ENCODE measurements at regions not wholly inside any gene's neighbourhood (a gene's known extent, or its start where the extent isn't known, plus 50 kb on each side); places are given as distances from the start of the nearest gene placed in this dataset.

GRCh38 chr10:84789026-84789425, 460.6 kb downstream of the CCSER2 start:
- in situ Hi-C loops (cut with MboI; ENCODE audit: low sequenced_read_pairs in 4 of 4): no loop called here
- Histone ChIP-seq H3K27me3 (no peaks in the 10 kb centered on the region), H3K4me3 (no peak overlapping the region), H3K4me1 (no peaks in the 10 kb centered on the region), H3K27ac (no peak overlapping the region), H3K36me3 (no peaks in the 10 kb centered on the region), H3K9me3 (no peaks in the 10 kb centered on the region)
- TF ChIP-seq, protein P1, sequence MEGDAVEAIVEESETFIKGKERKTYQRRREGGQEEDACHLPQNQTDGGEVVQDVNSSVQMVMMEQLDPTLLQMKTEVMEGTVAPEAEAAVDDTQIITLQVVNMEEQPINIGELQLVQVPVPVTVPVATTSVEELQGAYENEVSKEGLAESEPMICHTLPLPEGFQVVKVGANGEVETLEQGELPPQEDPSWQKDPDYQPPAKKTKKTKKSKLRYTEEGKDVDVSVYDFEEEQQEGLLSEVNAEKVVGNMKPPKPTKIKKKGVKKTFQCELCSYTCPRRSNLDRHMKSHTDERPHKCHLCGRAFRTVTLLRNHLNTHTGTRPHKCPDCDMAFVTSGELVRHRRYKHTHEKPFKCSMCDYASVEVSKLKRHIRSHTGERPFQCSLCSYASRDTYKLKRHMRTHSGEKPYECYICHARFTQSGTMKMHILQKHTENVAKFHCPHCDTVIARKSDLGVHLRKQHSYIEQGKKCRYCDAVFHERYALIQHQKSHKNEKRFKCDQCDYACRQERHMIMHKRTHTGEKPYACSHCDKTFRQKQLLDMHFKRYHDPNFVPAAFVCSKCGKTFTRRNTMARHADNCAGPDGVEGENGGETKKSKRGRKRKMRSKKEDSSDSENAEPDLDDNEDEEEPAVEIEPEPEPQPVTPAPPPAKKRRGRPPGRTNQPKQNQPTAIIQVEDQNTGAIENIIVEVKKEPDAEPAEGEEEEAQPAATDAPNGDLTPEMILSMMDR (IDR thresholded peaks at IDR 0.05 in 4 of 5, conservative IDR thresholded peaks at IDR 0.05 in 1 of 5): no peak
- TF ChIP-seq POLR2A (IDR thresholded peaks at IDR 0.05): no peak
- intact Hi-C loops (cut with DNase I; ENCODE audit: low total_unique reads): no loop called here
- DNase-seq (no peak), ATAC-seq (no peak)

DNA sequence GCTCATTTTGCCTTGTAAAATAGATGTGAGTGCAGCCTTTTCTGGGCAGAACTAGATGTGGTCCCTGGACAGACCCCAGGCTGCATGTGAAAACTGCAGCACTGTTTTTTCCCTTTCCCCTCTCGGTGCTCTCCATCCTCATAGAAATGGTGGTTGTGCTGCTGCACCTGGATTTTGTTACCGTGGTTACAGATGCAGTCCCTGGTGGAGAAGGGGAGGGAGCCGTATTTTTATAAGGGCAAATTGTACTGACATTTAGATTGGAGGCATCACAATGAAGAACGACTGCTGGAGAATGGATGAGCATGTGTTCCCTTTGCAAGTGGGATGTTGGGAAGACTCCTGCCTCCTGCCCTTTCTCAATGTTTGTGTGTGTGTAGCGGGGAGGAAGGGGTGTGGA, 469.9 kb downstream of the CCSER2 start:
- in situ Hi-C loops (cut with MboI; ENCODE audit: low sequenced_read_pairs in 4 of 4) (no loop called here), intact Hi-C loops (cut with DNase I; ENCODE audit: low total_unique reads) (no loop called here)
- Histone ChIP-seq H3K36me3 (no peaks in the 10 kb centered on the region), H3K4me1 (no peaks in the 10 kb centered on the region), H3K27me3 (no peaks in the 10 kb centered on the region), H3K4me3 (no peak overlapping the region), H3K27ac (no peak overlapping the region), H3K9me3 (no peaks in the 10 kb centered on the region)
- TF ChIP-seq, protein P1 (IDR thresholded peaks at IDR 0.05 in 4 of 5, conservative IDR thresholded peaks at IDR 0.05 in 1 of 5): no peak
- no peak for TF ChIP-seq POLR2A (IDR thresholded peaks at IDR 0.05)
- ATAC-seq (no peak), DNase-seq (no peak)

DNA sequence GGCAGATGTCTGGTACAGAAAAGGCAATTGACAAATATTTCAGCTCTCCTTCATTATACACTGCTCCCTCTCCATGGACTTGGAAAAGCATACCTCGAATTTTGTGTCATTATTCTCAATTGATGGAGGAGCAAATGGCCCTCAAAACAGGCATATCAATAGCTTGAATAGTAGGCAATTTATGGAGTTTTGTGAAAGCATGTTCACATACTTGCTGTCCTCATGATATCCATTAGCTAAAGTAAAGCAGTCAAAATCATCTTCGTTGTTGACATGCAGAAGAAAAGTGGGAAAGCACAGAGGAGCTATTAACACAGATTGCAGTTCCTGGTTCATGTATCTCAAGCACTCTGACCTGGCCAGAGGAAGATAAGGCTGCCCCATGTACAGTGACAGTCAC, 472.8 kb downstream of the CCSER2 start:
- TF ChIP-seq, protein P1 (IDR thresholded peaks at IDR 0.05 in 4 of 5, conservative IDR thresholded peaks at IDR 0.05 in 1 of 5): no peak
- TF ChIP-seq POLR2A (IDR thresholded peaks at IDR 0.05): no peak
- ATAC-seq (no peak), DNase-seq (no peak)
- in situ Hi-C loops (cut with MboI; ENCODE audit: low sequenced_read_pairs in 4 of 4): no loop called here
- intact Hi-C loops (cut with DNase I; ENCODE audit: low total_unique reads): no loop called here
- Histone ChIP-seq H3K36me3 (no peaks in the 10 kb centered on the region), H3K27me3 (no peaks in the 10 kb centered on the region), H3K4me3 (no peak overlapping the region), H3K4me1 (no peaks in the 10 kb centered on the region), H3K27ac (no peak overlapping the region), H3K9me3 (no peaks in the 10 kb centered on the region)

- Histone ChIP-seq H3K9me3 (no peaks in the 10 kb centered on the region), H3K27me3 (no peaks in the 10 kb centered on the region), H3K4me3 (no peak overlapping the region), H3K4me1 (no peaks in the 10 kb centered on the region), H3K27ac (no peak overlapping the region), H3K36me3 (no peaks in the 10 kb centered on the region)
- DNase-seq: no peak
- TF ChIP-seq, protein P1 (IDR thresholded peaks at IDR 0.05 in 4 of 5, conservative IDR thresholded peaks at IDR 0.05 in 1 of 5): no peak
- TF ChIP-seq POLR2A (IDR thresholded peaks at IDR 0.05): no peak
- intact Hi-C loops (cut with DNase I; ENCODE audit: low total_unique reads): no loop called here
- in situ Hi-C loops (cut with MboI; ENCODE audit: low sequenced_read_pairs in 4 of 4): no loop called here
- no peak for ATAC-seq
Observed at GRCh38 chr10:84801916-84802315, 473.5 kb downstream of the CCSER2 start.

DNA sequence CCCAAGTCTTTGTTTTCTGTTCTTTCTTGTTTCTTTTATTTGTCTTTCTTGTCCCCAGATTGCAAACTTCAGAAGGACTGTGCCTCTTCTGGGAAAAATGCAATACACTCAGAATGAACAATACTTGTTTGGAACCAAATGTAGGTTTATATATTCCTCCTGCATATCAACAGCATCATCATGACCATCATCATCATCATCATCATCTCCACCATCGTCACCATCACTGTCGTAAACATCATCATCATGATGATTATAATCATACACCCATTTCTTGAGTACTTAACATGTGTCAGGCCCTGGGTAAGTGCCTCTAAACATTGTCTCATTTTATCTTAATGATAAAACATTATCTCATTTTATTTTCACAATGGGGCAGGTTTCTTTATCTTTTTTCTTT, 476.8 kb downstream of the CCSER2 start:
- in situ Hi-C loops (cut with MboI; ENCODE audit: low sequenced_read_pairs in 4 of 4): no loop called here
- H3K4me3 ChIP-seq: no peak overlapping the region
- no peaks in the 10 kb centered on the region for H3K36me3 ChIP-seq
- TF ChIP-seq POLR2A (IDR thresholded peaks at IDR 0.05): no peak
- no peak for ATAC-seq
- no peaks in the 10 kb centered on the region for H3K4me1 ChIP-seq
- intact Hi-C loops (cut with DNase I; ENCODE audit: low total_unique reads): no loop called here
- no peak overlapping the region for H3K27ac ChIP-seq
- DNase-seq: no peak
- no peaks in the 10 kb centered on the region for H3K27me3 ChIP-seq
- H3K9me3 ChIP-seq: no peaks in the 10 kb centered on the region
